H1 (cell line): ENCODE measurements at regions not wholly inside any gene's neighbourhood (a gene's known extent, or its start where the extent isn't known, plus 50 kb on each side); places are given as distances from the start of the nearest gene placed in this dataset.

ENCODE experiments used
- CTCF ChIA-PET: fragments of 300-600 bp; sonication (Branson Sonifier 250); formaldehyde crosslinking; loops from one replicate; lab custom pipeline; 2021; ENCODE audit not compliant: partially characterized antibody; lab: Charles Lee
- POLR2A ChIA-PET: fragments of 300-600 bp; sonication (Branson Sonifier 250); formaldehyde crosslinking; loops from one replicate; lab custom pipeline; 2021; ENCODE audit warnings: inconsistent platforms; ENCODE audit not compliant: partially characterized antibody; lab: Charles Lee
- DNase-seq, 2 experiments: peaks; one replicate each; pipeline versions ENCODE4 v3.0.0 to v3.0.0-alpha.2; 2010 to 2022; ENCODE audit warnings: low spot score in 2 of 2, low read depth in 1 of 2, mixed read lengths in 1 of 2
- FAIRE-seq: peaks from 2 replicates; lab custom pipeline; 2011; peaks lifted over from hg19 to GRCh38; lab: Jason Lieb, UNC
- H2AFZ ChIP-seq: 2 replicates; pipeline ENCODE4 v1.8.1; 2012; ENCODE audit warnings: low read length, inconsistent platforms
- H2AK5ac ChIP-seq: 2 replicates; pipeline ENCODE4 v1.6.1; 2013; ENCODE audit warnings: low read depth, low read length
- H2BK120ac ChIP-seq: replicated peaks from 2 replicates; pipeline ENCODE3; 2013; ENCODE audit warnings: low read depth, low read length, inconsistent platforms
- H2BK12ac ChIP-seq: 2 replicates; pipeline ENCODE4 v1.6.1; 2013; ENCODE audit warnings: low read depth, low read length
- H2BK15ac ChIP-seq: 2 replicates; pipeline ENCODE4 v1.6.1; 2013; ENCODE audit warnings: low read length
- H2BK20ac ChIP-seq: 2 replicates; pipeline ENCODE4 v1.6.1; 2013; ENCODE audit warnings: low read length
- H2BK5ac ChIP-seq: 2 replicates; pipeline ENCODE4 v1.6.1; 2013; ENCODE audit warnings: low read depth, low read length
- H3K14ac ChIP-seq: 2 replicates; pipeline ENCODE4 v1.6.1; 2013; ENCODE audit warnings: inconsistent platforms; ENCODE audit not compliant: insufficient read length
- H3K18ac ChIP-seq: 2 replicates; pipeline ENCODE4 v1.6.1; 2013; ENCODE audit warnings: low read length; ENCODE audit errors: extremely low read depth
- H3K23ac ChIP-seq: 2 replicates; pipeline ENCODE4 v1.6.1; 2013; ENCODE audit warnings: inconsistent platforms; ENCODE audit not compliant: insufficient read length
- H3K23me2 ChIP-seq: 2 replicates; pipeline ENCODE4 v1.6.1; 2013; ENCODE audit warnings: low read depth, low read length
- H3K27ac ChIP-seq: 2 replicates; pipeline ENCODE4 v1.6.1; 2011; ENCODE audit warnings: low read depth, low read length, inconsistent platforms
- H3K27me3 ChIP-seq, 4 experiments: replicated peaks in 1 of 4; 1 replicate in 1 of 4; 2 replicates in 3 of 4; pipeline versions ENCODE4 v1.6.1 to v1.8.1; 2011 to 2013; ENCODE audit warnings: low read length in 3 of 4, mild to moderate bottlenecking in 3 of 4, inconsistent platforms in 2 of 4, mixed read lengths in 2 of 4, moderate library complexity in 1 of 4; ENCODE audit not compliant: control insufficient read depth in 3 of 4, insufficient read depth in 3 of 4; ENCODE audit errors: extremely low read depth in 1 of 4
- H3K36me3 ChIP-seq, 4 experiments: 2 replicates each; pipeline versions ENCODE4 v1.6.1 to v1.8.1; 2011 to 2013; ENCODE audit warnings: mild to moderate bottlenecking in 4 of 4, low read length in 3 of 4, moderate library complexity in 2 of 4, control low read depth in 1 of 4, inconsistent platforms in 1 of 4; ENCODE audit not compliant: insufficient read depth in 4 of 4, control insufficient read depth in 2 of 4
- H3K4ac ChIP-seq: replicated peaks from 2 replicates; pipeline ENCODE3; 2013; ENCODE audit warnings: low read length, low read depth, mixed read lengths, inconsistent platforms; ENCODE audit not compliant: insufficient read length
- H3K4me1 ChIP-seq, 4 experiments: replicated peaks in 1 of 4; 1 replicate in 1 of 4; 2 replicates in 3 of 4; pipeline versions ENCODE4 v1.6.1 to v1.8.1; 2011 to 2013; ENCODE audit warnings: low read length in 3 of 4, inconsistent platforms in 2 of 4, mixed read lengths in 1 of 4; ENCODE audit not compliant: insufficient read depth in 4 of 4, control insufficient read depth in 3 of 4
- H3K4me2 ChIP-seq, 2 experiments: 2 replicates each; pipeline versions ENCODE4 v1.6.1 to v1.8.1; 2011 to 2013; ENCODE audit warnings: low read depth in 2 of 2, low read length in 2 of 2, control low read depth in 1 of 2, inconsistent platforms in 1 of 2, mild to moderate bottlenecking in 1 of 2; ENCODE audit not compliant: insufficient read depth in 1 of 2
- H3K4me3 ChIP-seq, 4 experiments: fragments of 200-600, 300-600 bp in 1 of 4; sonication (generic), shearing (Covaris generic), sonication (Bioruptor Twin) in 1 of 4; 2 replicates each; pipeline versions ENCODE4 v1.5.1 to v1.8.1; 2011 to 2016; ENCODE audit warnings: low read length in 4 of 4, low read depth in 3 of 4, control low read depth in 2 of 4, inconsistent platforms in 2 of 4, mild to moderate bottlenecking in 2 of 4, mixed read lengths in 1 of 4, moderate library complexity in 1 of 4; ENCODE audit not compliant: insufficient read depth in 2 of 4; ENCODE audit errors: extremely low read depth in 1 of 4
- H3K56ac ChIP-seq: replicated peaks from 2 replicates; pipeline ENCODE3; 2013; ENCODE audit warnings: low read depth, mild to moderate bottlenecking, mixed read lengths, low read length, inconsistent platforms; ENCODE audit not compliant: insufficient read length
- H3K79me1 ChIP-seq: 2 replicates; pipeline ENCODE4 v1.6.1; 2013; ENCODE audit warnings: low read depth, low read length, control low read depth
- H3K79me2 ChIP-seq, 2 experiments: 2 replicates each; pipeline versions ENCODE4 v1.6.1 to v1.8.1; 2012 to 2013; ENCODE audit warnings: low read length in 2 of 2, mild to moderate bottlenecking in 2 of 2, inconsistent platforms in 1 of 2; ENCODE audit not compliant: insufficient read depth in 2 of 2, control insufficient read depth in 1 of 2
- H3K9ac ChIP-seq, 4 experiments: replicated peaks in 1 of 4; 1 replicate in 1 of 4; 2 replicates in 3 of 4; pipeline versions ENCODE4 v1.6.1 to v1.8.1; 2011 to 2013; ENCODE audit warnings: low read depth in 3 of 4, low read length in 3 of 4, control low read depth in 2 of 4, mild to moderate bottlenecking in 2 of 4, moderate library complexity in 2 of 4, inconsistent platforms in 1 of 4; ENCODE audit errors: extremely low read depth in 1 of 4
- H3K9me3 ChIP-seq, 2 experiments: 2 replicates each; pipeline versions ENCODE4 v1.6.1 to v1.8.1; 2012 to 2013; ENCODE audit warnings: mild to moderate bottlenecking in 2 of 2, moderate library complexity in 2 of 2, control low read depth in 1 of 2, inconsistent platforms in 1 of 2, low read depth in 1 of 2, low read length in 1 of 2, mixed read lengths in 1 of 2; ENCODE audit not compliant: insufficient read depth in 2 of 2
- H4K20me1 ChIP-seq, 2 experiments: replicated peaks in 1 of 2; 2 replicates each; pipeline versions ENCODE3 to v1.8.1; 2011 to 2013; ENCODE audit warnings: inconsistent platforms in 2 of 2, low read length in 2 of 2, mild to moderate bottlenecking in 1 of 2; ENCODE audit not compliant: insufficient read depth in 2 of 2, control insufficient read depth in 1 of 2
- H4K5ac ChIP-seq: 2 replicates; pipeline ENCODE4 v1.6.1; 2013; ENCODE audit warnings: low read length, low read depth, mixed read lengths, inconsistent platforms; ENCODE audit not compliant: insufficient read length
- H4K8ac ChIP-seq: 2 replicates; pipeline ENCODE4 v1.8.0; 2013; ENCODE audit warnings: mild to moderate bottlenecking, moderate library complexity, low read length, inconsistent platforms; ENCODE audit not compliant: insufficient read depth; ENCODE audit errors: extremely low read depth
- H4K91ac ChIP-seq: replicated peaks from 2 replicates; pipeline ENCODE3; 2013; ENCODE audit warnings: low read length, mixed read lengths, inconsistent platforms; ENCODE audit not compliant: insufficient read length
- CTCF ChIP-seq, 3 experiments: IDR thresholded peaks; 1 replicate in 2 of 3; 2 replicates in 1 of 3; pipeline versions ENCODE4 v1.5.1 to v1.6.1; 2011; ENCODE audit warnings: low read length in 3 of 3, mild to moderate bottlenecking in 3 of 3, inconsistent platforms in 2 of 3, low read depth in 1 of 3, moderate library complexity in 1 of 3; ENCODE audit not compliant: insufficient read depth in 1 of 3; ENCODE audit errors: control extremely low read depth in 1 of 3
- POLR2AphosphoS5 ChIP-seq: IDR thresholded peaks from 2 replicates; pipeline ENCODE4 v1.6.1; 2011; ENCODE audit warnings: low read depth, low read length
- RAD21 ChIP-seq, 2 experiments: IDR thresholded peaks in 1 of 2; conservative IDR thresholded peaks in 1 of 2; 2 replicates each; pipeline ENCODE4 v1.6.1; 2011; ENCODE audit warnings: low read depth in 2 of 2, low read length in 2 of 2, improper control_type of control experiment in 1 of 2, inconsistent platforms in 1 of 2, mild to moderate bottlenecking in 1 of 2, moderate library complexity in 1 of 2
- SIRT6 ChIP-seq: IDR thresholded peaks from one replicate; pipeline ENCODE4 v1.7.1; 2012; ENCODE audit warnings: low read length, inconsistent platforms
- TEAD4 ChIP-seq: IDR thresholded peaks from 2 replicates; pipeline ENCODE4 v1.6.1; 2012; ENCODE audit warnings: low read depth, low read length, inconsistent platforms, mixed read lengths
- WGBS, 2 experiments: shearing (Covaris generic) in 1 of 2; methylation state at CpG; one replicate each; pipeline versions ENCODE4 v1.1.6 to v1.1.7; 2013 to 2015; ENCODE audit warnings: low lambda C conversion rate in 2 of 2, mixed read lengths in 2 of 2, inconsistent platforms in 1 of 2, low coverage in 1 of 2, missing lambda C conversion rate in 1 of 2; ENCODE audit not compliant: insufficient replicate concordance in 2 of 2, insufficient coverage in 1 of 2, insufficient read length in 1 of 2; ENCODE audit errors: extremely low coverage in 1 of 2, missing lambda C conversion rate in 1 of 2; 5-methylcytosine and 5-hydroxymethylcytosine counted together

- Histone ChIP-seq H2AK5ac (no peak overlapping the region), H4K91ac (no peak overlapping the region), H3K27me3 (no peaks in the 10 kb centered on the region), H3K79me1 (no peaks in the 10 kb centered on the region), H4K20me1 (no peaks in the 10 kb centered on the region), H3K4me3 (no peak overlapping the region), H3K27ac (no peak overlapping the region), H3K56ac (no peak overlapping the region), H2BK20ac (no peak overlapping the region), H3K4me1 (no peaks in the 10 kb centered on the region), H3K18ac (no peak overlapping the region), H3K9me3 (no peaks in the 10 kb centered on the region), H2AFZ (no peak overlapping the region), H3K79me2 (no peaks in the 10 kb centered on the region), H2BK12ac (no peak overlapping the region), H3K14ac (no peak overlapping the region), H4K8ac (no peak overlapping the region), H3K23ac (no peak overlapping the region), H2BK15ac (no peak overlapping the region), H3K4ac (no peak overlapping the region), H2BK5ac (no peak overlapping the region), H3K4me2 (no peak overlapping the region), H3K23me2 (no peaks in the 10 kb centered on the region; the same call in 1 of the 2 replicates), H4K5ac (no peak overlapping the region), H2BK120ac (no peak overlapping the region), H3K9ac (no peak overlapping the region), H3K36me3 (no peaks in the 10 kb centered on the region)
- DNase-seq (no peak), FAIRE-seq (no peak)
- ChIA-PET POLR2A (no interaction called here), CTCF (interaction anchor here (0.6 to 5.1 kb wide), 13 partner anchors 9 to 403 kb away, joined by 3 to 33 read pairs (median 4); no protein-coding TSS in a partner anchor)
- TF ChIP-seq POLR2AphosphoS5, result no peak
- no peak for TF ChIP-seq SIRT6
- 0 out of 2 replicates have a peak, but pooled peaks have one; percentile 18 for TF ChIP-seq TEAD4
- TF ChIP-seq CTCF (IDR thresholded peaks at IDR 0.05; ENCODE audit: control extremely low read depth in 1 of 3, insufficient read depth in 1 of 3, low read depth in 1 of 3, low read length in 3 of 3), result peak; percentile 38 to 54 (median 43)
- TF ChIP-seq RAD21 (IDR thresholded peaks at IDR 0.05 in 1 of 2, conservative IDR thresholded peaks at IDR 0.05 in 1 of 2; ENCODE audit: low read depth in 2 of 2, low read length in 2 of 2), result peak; percentile 33 to 57
- WGBS, 2 experiments, result 91% methylated on average over 2 of the region's 2 CpGs; no CpG with 5 or more reads in 1 of the 2 experiments
These were observed 112.4 kb downstream of the ACER2 start for GRCh38 chr9:19521205-19521604.
